Fibroblast of the aortic adventitia (primary cell): ENCODE measurements at regions not wholly inside any gene's neighbourhood (a gene's known extent, or its start where the extent isn't known, plus 50 kb on each side); places are given as distances from the start of the nearest gene placed in this dataset.

ENCODE experiments used
- DNase-seq: peaks from one replicate; pipeline ENCODE4 v3.0.0-alpha.2; 2010; ENCODE audit warnings: low read depth
- H3K4me3 ChIP-seq: 2 replicates; pipeline ENCODE4 v1.5.1; 2011; ENCODE audit warnings: low read depth, mild to moderate bottlenecking, control low read depth, low read length, moderate library complexity
- TF ChIP-seq, protein P1 (sequence below): IDR thresholded peaks from 2 replicates; pipeline ENCODE4 v1.5.1; 2011; ENCODE audit warnings: mild to moderate bottlenecking, low read length, control low read depth, inconsistent platforms; ENCODE audit not compliant: insufficient read depth

DNA sequence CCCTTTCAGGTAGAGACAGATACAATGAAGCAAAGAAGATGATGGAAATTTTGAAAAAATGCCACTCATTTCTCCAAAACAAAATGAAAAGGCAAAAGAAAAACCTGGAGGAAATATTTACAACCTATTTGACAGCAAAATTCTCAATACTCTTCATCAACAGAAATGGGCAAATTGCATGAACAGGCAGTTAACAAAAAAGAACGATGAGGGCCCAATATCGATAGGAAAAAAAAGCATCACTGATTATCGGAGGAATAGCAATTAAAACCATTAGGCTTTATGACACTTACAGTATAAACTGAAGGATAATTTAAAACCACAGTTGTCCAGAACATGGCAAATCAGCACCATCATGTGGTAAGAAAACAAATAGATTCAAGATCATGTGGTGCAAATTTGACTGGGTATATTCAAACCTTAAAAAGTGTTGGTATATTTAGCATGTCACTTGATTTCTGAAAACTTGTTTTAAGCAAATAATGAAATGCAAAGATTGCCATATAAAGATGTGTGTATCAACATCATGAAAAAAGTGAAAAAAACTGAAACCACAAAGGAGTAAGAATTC lies 222.9 kb downstream of the BRD1 start:
- no peak for DNase-seq
- TF ChIP-seq, protein P1, sequence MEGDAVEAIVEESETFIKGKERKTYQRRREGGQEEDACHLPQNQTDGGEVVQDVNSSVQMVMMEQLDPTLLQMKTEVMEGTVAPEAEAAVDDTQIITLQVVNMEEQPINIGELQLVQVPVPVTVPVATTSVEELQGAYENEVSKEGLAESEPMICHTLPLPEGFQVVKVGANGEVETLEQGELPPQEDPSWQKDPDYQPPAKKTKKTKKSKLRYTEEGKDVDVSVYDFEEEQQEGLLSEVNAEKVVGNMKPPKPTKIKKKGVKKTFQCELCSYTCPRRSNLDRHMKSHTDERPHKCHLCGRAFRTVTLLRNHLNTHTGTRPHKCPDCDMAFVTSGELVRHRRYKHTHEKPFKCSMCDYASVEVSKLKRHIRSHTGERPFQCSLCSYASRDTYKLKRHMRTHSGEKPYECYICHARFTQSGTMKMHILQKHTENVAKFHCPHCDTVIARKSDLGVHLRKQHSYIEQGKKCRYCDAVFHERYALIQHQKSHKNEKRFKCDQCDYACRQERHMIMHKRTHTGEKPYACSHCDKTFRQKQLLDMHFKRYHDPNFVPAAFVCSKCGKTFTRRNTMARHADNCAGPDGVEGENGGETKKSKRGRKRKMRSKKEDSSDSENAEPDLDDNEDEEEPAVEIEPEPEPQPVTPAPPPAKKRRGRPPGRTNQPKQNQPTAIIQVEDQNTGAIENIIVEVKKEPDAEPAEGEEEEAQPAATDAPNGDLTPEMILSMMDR = no peak
- H3K4me3 ChIP-seq = no peak overlapping the region

DNA sequence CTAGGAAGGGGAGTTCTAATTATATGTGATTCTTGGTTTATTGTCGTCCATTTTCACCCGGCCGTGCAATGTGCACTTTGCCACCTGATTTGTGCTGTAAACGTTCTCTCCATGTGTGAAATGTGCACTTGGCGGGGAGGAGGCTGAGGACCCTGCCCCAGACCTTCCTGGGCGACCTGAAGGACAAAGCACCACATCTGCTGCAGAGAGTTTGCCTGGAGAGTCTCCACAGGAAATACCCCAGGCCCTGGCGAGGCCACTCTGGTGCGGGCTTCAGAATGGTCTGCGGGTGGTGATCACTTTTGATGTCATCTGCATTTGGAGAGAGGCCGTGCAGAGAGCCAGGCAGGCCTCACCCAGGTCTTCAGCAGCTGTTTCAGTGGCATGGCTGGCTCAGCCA lies 224.7 kb downstream of the BRD1 start:
- no peak for DNase-seq
- H3K4me3 ChIP-seq = no peak overlapping the region
- TF ChIP-seq, protein P1 = no peak

DNA sequence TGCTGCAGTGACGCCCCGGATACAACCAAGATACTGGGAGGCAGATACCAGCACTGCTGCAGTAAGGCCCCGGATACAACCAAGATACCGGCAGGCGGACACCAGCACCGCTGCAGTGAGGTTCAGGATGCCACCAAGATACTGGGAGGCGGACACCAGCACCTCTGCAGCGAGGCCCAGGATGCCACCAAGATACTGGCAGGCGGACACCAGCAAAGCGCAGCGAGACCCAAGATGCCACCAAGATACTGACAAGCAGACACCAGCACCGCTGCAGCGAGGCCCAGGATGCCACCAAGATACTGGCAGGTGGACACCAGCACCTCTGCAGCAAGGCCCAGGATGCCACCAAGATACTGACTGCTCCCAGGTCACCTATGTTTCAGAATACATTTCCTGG lies 225.2 kb downstream of the BRD1 start:
- no peak for DNase-seq
- no peak overlapping the region for H3K4me3 ChIP-seq
- TF ChIP-seq, protein P1 = no peak

DNA sequence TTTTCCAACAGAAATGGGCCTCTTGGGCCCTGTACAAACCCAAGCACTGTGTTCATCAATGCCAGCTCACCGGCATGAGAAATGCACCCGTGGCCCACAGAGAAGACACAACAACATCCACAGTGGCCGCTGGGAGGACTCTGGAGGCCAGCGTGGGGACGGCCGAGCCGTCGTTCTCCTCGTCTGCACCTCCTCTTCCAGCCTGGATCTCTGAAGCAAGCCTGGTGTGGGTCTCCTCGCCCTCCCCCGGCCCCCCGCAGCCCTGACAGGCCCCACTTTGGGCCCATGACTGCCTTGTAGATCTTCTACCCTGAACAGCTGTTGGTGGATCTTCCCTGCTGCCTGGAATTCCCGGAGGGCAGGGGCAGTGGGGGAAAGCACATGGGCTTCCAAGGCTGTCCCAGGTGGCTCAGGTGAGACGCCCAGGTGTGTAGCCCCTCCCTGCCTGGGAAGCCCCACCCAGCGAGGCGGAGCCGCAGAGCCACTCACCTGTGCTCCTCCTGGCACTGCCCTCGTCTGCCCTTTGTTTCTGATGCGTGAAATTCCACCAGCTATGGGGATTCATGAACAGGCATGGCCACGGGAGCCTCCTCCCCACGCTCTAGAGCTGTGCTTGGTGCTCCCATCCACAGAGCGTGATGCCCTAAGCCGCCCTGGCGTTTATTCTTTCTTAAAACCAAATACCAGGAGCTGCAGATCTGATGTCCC lies 225.9 kb downstream of the BRD1 start:
- no peak for DNase-seq
- TF ChIP-seq, protein P1 = no peak
- no peak overlapping the region for H3K4me3 ChIP-seq

DNA sequence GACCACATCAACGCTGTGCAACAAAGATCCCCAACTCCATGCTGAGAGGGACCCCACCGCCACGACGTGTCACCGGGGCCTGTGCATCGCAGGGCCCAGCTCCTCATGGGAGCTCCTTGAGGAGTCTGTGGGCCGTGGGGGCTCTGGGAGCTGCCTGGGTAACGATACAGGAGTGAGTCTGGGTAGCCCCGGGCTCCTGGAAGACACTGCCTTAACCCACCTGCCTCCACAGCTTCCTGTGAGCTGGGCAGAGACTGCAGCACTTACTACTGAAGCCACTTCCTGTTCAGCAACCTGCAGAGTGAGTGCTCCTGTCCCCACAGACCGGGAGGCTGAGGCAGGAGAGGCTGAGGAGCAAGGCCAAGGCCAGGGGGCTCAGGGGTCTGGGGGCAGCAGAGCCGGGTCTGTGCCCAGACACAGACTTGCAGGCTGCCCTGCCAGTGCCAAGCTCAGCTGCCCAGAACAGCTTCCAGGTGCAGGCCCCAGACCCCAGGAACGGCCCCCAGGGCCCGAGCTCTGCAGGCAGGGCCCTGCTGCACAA lies 226.7 kb downstream of the BRD1 start:
- no peak for DNase-seq
- H3K4me3 ChIP-seq = no peak overlapping the region
- TF ChIP-seq, protein P1 = no peak

DNA sequence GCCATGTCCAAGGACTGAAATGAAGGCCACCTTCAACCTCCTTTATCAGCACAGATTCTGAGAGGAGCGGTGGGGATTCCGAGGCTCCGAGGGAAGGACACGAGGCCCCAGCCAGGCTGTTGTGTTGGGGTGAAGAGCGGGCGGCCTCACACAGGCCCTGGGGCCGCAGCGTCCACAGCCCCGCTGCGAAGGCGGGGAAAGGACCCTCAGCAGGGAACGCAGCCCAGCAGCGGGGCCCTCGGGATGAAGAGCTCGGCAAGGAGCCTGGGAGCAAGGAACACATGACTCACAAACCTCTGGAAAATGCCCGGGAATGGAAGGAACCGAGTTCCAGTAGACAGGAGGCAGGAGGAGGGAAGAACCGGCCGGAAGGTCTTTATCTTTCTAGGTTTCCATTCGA lies 227.2 kb downstream of the BRD1 start:
- no peak for DNase-seq
- TF ChIP-seq, protein P1 = no peak
- H3K4me3 ChIP-seq = no peak overlapping the region
